Activated CD4-positive, alpha-beta T cell treated with anti-CD3 and anti-CD28 coated beads for 24 hours (primary cell): ENCODE measurements at regions not wholly inside any gene's neighbourhood (a gene's known extent, or its start where the extent isn't known, plus 50 kb on each side); places are given as distances from the start of the nearest gene placed in this dataset.

ENCODE experiments used
- DNase-seq, 2 donors: peaks; one replicate each; pipeline ENCODE4 v3.0.0-alpha.2; 2020; ENCODE audit warnings: low read depth in 2 of 2

DNA sequence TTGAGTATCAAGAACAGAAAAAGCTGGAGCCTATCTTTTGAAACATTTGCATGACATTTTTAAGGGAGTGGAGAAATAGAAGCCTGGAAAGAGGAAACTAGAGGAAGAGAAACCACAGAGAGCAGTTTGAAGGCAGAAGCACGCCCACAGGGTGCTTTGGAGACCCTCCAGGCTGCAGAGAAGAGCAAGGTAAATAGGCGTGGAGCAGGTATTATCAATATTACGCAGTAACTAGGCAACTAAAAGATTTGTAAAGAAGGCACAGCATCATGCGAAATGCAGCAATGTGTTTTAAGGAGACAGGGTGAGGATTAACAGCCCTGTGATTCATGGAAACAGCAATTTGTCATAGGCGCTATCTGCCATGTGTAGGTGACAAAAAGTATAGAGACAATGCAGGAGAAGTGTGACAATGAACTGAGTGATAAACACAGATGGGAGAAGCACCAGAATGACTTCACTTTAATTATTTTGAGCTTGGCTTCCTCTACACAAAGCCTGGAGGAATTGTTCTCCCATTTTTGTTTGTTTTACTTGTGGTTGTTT, 281.2 kb downstream of the BRINP1 start:
- no peak for DNase-seq

DNA sequence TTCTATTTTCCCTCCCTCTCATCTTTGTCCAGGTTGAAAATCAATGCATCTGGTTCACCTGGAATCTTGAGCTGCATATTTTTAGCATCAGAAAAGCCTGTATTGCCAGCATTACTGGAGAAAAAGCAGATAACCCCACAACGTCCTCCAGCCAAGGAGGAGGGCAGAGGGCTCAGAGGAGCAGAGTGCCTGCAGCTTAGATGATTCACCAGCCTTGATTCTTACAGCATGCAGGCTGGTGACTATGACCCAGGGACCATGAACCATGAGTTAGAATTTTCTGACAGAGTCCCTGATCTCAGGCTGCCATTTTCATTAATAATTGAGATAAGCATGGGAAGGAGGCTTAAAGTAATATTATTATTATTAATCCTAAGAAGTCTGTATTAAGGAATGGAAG, 278.2 kb downstream of the BRINP1 start:
- DNase-seq, result no peak

DNA sequence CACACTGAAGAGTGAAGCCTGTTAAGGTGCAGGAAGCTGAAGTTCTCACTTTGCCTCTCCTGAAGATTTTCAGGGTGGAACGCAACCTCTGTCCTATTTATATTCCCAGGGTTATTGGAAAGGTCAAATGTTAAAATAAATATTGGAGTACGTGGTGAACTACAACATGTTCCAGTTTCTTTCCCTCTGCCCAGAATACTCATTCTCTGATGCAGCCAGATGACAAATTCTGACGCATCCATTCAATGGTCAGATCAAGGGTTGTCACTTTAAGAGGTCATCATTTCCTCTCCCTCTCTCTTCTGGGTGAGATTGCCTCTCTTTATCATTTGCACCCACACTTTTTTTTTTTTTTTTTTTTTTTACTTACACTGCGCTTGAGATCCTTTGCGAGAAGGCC, 277.1 kb downstream of the BRINP1 start:
- no peak for DNase-seq

DNA sequence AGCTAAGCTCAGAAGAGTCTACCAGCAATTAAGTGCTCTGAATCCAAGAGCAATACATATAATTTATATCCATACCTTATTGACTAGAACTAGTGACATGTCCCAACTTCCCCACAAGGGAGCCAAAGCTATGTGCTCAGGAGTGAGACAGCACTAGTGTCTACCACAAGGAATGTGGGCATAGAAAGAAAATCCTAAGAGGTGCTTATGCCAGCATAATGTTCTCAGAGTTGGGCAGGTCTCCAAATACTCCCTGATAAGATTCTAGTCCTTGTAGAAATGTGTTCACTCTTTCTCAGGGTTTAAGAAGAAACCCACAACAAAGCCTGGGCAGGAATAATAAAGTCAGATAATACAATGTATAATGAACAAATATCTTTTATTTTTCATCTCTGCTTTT, 275.1 kb downstream of the BRINP1 start:
- DNase-seq, result no peak

DNA sequence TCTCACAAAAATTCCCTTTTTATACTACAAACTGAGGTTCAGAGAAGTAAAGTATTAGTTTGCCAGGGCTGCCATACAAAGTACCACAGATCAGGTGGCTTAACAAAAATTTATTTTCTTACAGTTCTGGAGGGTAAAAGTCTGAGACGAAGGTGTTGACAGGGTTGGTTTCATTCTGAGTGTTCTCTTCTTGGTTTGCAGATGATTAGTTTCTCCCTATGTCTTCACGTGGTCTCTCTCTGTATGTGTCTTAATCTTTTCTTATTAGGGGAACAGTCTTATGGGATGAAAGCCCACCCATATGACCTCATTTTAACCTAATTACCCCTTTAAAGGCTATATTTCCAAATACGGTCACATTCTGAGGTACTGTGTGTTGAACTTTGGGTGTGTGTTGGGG, 274.2 kb downstream of the BRINP1 start:
- DNase-seq, result no peak

DNA sequence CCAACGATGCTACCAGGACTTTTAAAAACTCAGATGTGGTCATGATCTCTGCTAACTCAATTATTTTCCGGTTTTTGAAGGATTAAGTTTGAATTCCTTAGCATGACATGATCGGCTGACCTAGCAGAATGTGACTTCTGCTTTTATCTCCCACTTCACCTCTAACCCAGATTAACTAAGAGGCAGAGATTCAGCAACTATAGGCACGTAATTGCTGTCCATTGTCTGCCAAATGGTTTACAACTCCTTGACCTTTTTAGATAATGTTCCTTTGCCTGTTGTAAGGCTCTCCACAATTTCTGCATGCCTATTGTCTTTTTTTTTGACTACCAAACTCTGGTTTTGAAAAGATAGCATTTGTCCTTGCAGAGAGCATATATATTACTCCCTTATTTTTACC, 268.2 kb downstream of the BRINP1 start:
- no peak for DNase-seq

DNA sequence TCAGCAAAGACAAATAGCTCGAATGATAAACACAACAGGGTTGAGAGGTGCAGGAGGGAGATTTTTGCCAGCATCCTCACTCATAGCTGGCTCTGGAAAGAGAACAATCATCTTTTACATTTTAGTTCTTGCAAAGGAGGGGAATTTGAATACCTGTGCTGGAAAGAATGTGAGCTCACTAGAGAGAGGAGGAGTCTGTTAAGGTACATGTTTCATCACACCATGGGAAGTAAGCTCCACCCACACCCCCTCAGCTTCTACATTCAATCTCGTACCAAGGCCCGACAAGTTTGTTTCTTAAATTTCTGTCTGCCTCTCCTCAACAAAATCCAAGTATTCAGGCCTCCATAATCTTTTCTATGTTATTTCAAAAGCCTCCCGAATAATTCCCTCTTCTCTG, 254.6 kb downstream of the BRINP1 start:
- DNase-seq, result no peak
